Spinal cord (tissue), 9 donors: ENCODE measurements at regions not wholly inside any gene's neighbourhood (a gene's known extent, or its start where the extent isn't known, plus 50 kb on each side); places are given as distances from the start of the nearest gene placed in this dataset.
A peak's percentile ranks its signal among the peaks of the same experiment; 100 is the strongest.
"Not testable (repeated sequence)": the region's sequence is repeated elsewhere in the genome, so short reads cannot be mapped to it uniquely, and the experiment has no call there.

Experiments used
- DNase-seq, 6 donors: peaks; one replicate each; pipeline versions ENCODE4 v3.0.0 to v3.0.0-alpha.2; 2013 to 2015; ENCODE audit warnings: low spot score in 6 of 6, low read depth in 4 of 6
- H3K27ac ChIP-seq: one replicate; pipeline ENCODE4 v1.5.1; 2013; ENCODE audit warnings: low read depth, low read length, control low read depth
- H3K27me3 ChIP-seq: one replicate; pipeline ENCODE4 v1.6.1; 2013; ENCODE audit warnings: low read length; ENCODE audit not compliant: control insufficient read depth, insufficient read depth
- H3K36me3 ChIP-seq: one replicate; pipeline ENCODE4 v1.6.1; 2013; ENCODE audit warnings: low read length; ENCODE audit not compliant: control insufficient read depth, insufficient read depth
- H3K4me1 ChIP-seq: one replicate; pipeline ENCODE4 v1.6.1; 2013; ENCODE audit warnings: low read length; ENCODE audit not compliant: control insufficient read depth, insufficient read depth
- H3K4me3 ChIP-seq: one replicate; pipeline ENCODE4 v1.5.1; 2013; ENCODE audit warnings: low read depth, low read length, control low read depth
- H3K9me3 ChIP-seq: one replicate; pipeline ENCODE4 v1.6.1; 2013; ENCODE audit warnings: low read length; ENCODE audit not compliant: control insufficient read depth, insufficient read depth
- WGBS: methylation state at CpG from one replicate; pipeline ENCODE4 v1.1.5; 2013; ENCODE audit warnings: missing lambda C conversion rate; ENCODE audit not compliant: insufficient coverage; 5-methylcytosine and 5-hydroxymethylcytosine counted together
- donor health status: healthy.

DNA sequence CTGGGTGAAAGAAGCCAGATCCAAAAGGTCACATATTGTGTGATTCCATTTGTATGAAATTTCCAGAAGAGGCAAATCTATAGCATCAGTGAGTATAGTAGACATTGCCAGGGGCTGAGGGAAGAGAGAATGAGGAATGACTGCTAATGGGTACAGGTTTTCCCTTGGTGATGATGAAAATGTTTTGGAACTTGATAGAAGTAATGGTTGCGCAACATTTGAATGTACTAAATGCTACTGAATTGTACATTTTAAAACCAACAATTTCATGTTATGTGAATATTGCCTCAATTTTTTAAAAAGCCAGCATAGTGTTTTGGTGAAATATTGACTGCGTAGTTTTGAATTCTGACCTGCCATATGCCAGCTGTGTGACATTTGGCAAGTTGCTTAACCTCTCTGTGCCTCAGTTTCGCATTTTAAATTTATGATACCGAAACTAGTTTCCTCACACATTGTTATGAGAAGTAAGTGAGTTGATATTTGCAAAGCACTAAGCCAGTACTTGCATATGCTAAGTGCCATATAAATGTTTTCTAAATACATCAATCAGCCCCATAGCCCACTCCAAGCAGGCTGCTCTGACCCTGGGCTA is 75.4 kb upstream of the TMEM45B start:
- WGBS: no CpG with 5 or more reads among the region's 4 CpGs
- no peaks in the 10 kb centered on the region for H3K36me3 ChIP-seq
- no peaks in the 10 kb centered on the region for H3K9me3 ChIP-seq
- no peaks in the 10 kb centered on the region for H3K27me3 ChIP-seq
- H3K4me1 ChIP-seq: peaks cover 4% of the 10 kb centered on the region
- no peak overlapping the region for H3K4me3 ChIP-seq
- DNase-seq: no peak
- no peak overlapping the region for H3K27ac ChIP-seq

DNA sequence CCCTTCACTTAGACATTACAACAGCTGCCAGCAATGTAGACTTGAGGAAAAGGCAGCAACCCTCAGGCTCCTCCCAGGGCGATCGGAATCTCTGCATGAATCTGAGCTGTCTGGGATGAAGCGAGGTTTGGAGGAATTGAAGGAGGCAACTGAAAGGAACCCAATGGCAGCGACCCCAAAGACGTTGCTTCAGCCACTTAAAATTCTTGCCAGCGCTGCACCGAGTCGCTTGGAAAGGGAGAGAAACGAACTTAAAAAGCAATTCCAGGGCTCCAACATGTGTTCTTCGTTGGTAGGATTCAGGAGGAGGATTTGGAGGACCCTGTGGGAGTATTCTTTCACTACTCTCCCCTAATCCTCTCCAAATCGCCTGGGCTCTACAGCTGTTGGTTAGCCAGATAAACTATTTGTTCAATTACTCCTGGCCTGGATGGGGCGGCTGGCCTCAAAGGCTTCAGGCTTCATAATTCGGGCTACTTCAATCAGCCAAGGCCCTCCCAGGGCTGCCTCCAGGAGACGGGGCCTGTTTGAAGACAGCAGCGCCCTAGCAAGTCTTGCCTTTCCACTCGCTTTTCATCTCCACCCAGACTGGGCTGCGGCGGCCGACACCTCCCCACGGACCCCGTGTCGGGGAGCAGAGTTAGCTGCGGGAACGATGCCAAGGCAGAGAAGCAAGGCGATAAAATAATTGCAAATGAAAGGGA is 72.4 kb upstream of the TMEM45B start:
- Histone ChIP-seq H3K9me3 (no peaks in the 10 kb centered on the region), H3K36me3 (no peaks in the 10 kb centered on the region), H3K27ac (no peak overlapping the region), H3K27me3 (no peaks in the 10 kb centered on the region), H3K4me3 (no peak overlapping the region), H3K4me1 (peaks cover 4% of the 10 kb centered on the region)
- WGBS: 71% methylated on average over 23 of the region's 25 CpGs
- DNase-seq: peak in 2 of 6 donors; percentile 3 to 23

DNA sequence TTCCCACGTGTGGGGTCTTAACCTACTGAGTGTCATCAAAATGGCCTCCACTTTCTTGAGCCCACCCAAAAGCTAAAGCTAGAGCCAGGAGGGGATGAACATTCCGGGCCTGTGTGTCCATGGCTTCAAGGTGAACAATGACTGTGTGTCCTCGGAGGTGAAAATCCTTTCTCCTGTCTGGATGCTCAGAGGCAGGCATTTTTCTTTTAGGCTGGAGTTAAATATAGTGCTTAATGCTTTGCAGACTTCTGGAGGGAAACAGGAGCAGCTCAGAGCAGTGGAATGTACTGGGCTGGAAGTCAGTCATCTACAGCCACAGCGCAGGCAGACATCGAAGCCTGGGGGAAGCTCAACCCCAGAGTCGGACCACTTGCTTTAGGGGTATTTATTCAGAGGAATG is 68.6 kb upstream of the TMEM45B start:
- H3K27ac ChIP-seq: no peak overlapping the region
- H3K27me3 ChIP-seq: peaks cover 6% of the 10 kb centered on the region
- peaks cover 10% of the 10 kb centered on the region for H3K4me1 ChIP-seq
- no peak for DNase-seq
- no peak overlapping the region for H3K4me3 ChIP-seq
- no peaks in the 10 kb centered on the region for H3K36me3 ChIP-seq
- WGBS: 78% methylated on average over 6 of the region's 6 CpGs
- H3K9me3 ChIP-seq: no peaks in the 10 kb centered on the region

DNA sequence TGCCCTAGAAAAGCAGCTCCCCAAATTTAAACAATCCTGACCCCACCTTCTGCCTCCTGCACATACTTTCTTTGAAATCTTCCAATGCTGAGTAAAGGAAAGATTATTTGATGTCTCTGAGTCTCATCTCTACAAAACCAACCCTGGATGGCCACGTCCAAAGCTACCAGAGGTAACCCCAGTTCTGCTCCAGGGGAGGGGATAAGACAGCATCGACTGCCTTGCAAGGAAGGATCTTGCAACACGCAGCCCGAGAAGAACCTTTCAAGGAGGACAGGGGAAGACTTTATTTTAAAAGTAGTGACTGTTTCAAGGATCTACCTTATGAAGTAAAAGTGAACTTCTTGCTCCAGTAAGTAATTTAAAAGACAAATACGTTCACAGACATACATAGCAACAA is 66.5 kb upstream of the TMEM45B start:
- Histone ChIP-seq H3K9me3 (no peaks in the 10 kb centered on the region), H3K4me1 (peaks cover 6% of the 10 kb centered on the region), H3K36me3 (no peaks in the 10 kb centered on the region), H3K27me3 (peaks cover 6% of the 10 kb centered on the region), H3K4me3 (no peak overlapping the region), H3K27ac (no peak overlapping the region)
- DNase-seq: no peak
- 100% methylated on average over 2 of the region's 5 CpGs for WGBS

DNA sequence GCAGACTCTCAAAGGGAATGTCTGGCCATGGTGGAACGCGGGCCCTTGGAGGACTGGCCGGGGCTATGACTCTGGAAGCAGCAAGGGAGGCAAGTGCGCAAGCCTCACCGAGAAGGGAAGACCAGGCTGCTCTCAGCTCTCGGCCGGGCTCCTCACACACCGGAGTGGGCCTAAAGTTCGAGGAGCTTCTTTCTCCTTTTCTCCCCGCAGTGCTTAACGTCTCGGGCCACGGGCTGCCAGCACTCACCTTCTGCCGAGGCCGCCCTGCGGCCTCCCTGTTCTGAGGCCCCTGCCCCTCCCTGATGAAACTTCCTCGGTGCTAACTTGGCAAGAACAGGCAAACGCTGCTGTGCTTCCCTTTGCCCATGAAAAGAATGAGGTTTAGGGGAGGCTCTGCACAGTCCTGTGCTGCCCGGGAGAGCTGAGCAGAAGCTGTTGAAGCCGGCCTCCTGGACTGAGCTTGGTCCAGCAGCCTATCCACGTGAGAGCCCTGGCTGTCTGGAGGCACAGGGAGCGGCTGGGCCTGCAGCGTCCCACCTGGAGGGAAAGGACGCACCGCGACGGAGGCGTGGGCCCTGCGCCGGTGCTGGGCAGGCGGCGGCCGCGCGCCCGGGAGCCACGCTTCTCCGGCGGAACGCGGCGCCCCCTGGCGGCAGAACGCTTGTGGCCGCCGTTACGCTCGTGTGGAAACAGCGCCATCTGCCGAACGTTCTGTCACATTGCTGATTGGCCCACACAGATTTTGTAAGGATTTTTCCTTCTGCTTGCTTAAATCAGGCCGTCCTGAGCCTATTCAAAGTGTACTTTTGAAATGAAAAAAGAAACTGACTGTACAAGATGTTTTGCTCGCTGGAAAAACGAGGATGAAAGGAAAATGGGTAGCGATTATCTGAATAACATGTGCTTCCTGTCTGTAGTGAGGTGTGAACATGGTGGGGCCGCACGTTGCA is 65.0 kb upstream of the TMEM45B start:
- DNase-seq: peak; percentile 47 to 90 (median 60)
- Histone ChIP-seq H3K4me3 (peak overlapping the region; percentile 26), H3K27me3 (peaks cover 6% of the 10 kb centered on the region), H3K36me3 (no peaks in the 10 kb centered on the region), H3K27ac (no peak overlapping the region), H3K4me1 (peaks cover 6% of the 10 kb centered on the region), H3K9me3 (no peaks in the 10 kb centered on the region)
- WGBS: 19% methylated on average over 56 of the region's 57 CpGs

DNA sequence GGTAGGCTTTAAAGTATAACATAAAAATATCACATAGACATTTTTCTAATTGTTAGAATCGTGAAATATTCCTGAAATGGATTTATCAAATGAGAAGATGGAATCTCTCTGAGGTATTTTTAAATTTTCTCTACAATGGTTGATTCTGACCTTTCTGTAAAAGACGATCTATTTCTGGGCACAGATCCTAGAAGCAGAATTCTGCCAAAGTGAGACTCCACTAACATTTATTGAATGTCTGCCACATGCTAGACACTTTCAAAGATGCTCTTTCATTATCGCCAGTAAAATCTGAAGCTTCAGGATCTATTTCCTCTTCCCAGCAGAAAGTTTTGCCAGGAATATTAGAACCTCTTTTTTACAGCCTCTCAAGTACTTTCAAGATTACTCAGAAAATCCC is 64.1 kb upstream of the TMEM45B start:
- no peak overlapping the region for H3K27ac ChIP-seq
- peak in 1 of 6 donors; percentile 57 for DNase-seq
- H3K4me1 ChIP-seq: peaks cover 6% of the 10 kb centered on the region
- no peaks in the 10 kb centered on the region for H3K36me3 ChIP-seq
- no peak overlapping the region for H3K4me3 ChIP-seq
- WGBS: 65% methylated on average over 2 of the region's 3 CpGs
- peaks cover 6% of the 10 kb centered on the region for H3K27me3 ChIP-seq
- no peaks in the 10 kb centered on the region for H3K9me3 ChIP-seq

DNA sequence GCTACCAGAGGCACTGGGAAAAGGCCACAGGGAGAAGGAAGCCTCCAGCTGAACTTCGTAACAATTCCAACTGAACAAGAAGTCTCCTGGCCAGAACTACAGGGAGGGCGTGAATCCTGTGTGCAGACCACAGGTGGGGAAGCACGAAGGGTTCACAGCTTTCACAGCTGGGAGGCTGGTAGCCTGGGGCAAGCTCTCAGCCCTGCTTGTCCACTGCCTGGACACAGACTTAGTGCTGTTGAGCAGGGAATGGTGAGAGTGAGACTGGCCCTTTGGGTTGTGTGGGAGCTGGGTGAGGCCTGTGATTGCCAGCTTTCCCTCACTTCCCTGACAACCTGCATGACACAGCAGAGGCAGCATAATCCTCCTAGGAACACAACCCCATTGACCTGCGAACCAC is 52.1 kb upstream of the TMEM45B start:
- not testable (repeated sequence) for H3K27ac ChIP-seq, H3K4me1 ChIP-seq, H3K36me3 ChIP-seq, H3K27me3 ChIP-seq, H3K4me3 ChIP-seq, DNase-seq, H3K9me3 ChIP-seq
- WGBS: 90% methylated on average over 3 of the region's 4 CpGs

DNA sequence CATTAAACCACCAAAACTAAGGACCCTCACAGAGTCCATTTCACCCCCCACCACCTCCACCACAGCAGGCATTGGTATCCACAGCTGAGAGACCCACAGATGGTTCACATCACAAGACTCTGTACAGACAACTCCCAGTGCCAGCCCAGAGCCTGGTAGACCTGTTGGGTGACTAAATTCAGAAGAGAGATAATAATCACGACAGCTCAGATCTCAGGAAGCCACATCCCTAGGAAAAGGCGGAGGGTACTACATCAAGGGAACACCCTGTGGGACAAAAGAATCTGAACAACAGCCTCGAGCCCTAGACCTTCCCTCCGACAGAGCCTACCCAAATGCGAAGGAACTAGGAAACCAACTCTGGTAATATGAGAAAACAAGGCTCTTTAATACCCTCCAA is 51.4 kb upstream of the TMEM45B start:
- not testable (repeated sequence) for H3K27ac ChIP-seq, H3K9me3 ChIP-seq, H3K4me3 ChIP-seq, DNase-seq, H3K27me3 ChIP-seq, H3K4me1 ChIP-seq, H3K36me3 ChIP-seq
- no CpG with 5 or more reads among the region's 5 CpGs for WGBS
